NT2/D1 (cell line): ENCODE measurements at regions not wholly inside any gene's neighbourhood (a gene's known extent, or its start where the extent isn't known, plus 50 kb on each side); places are given as distances from the start of the nearest gene placed in this dataset.

Source experiments
- SUZ12 ChIP-seq: IDR thresholded peaks from 2 replicates; pipeline ENCODE4 v1.6.1; 2011; ENCODE audit not compliant: insufficient read length, insufficient read depth; ENCODE audit errors: extremely low read depth
- YY1 ChIP-seq: IDR thresholded peaks from 2 replicates; pipeline ENCODE4 v1.6.1; 2011; ENCODE audit not compliant: insufficient read length, insufficient read depth
- ZNF274 ChIP-seq: IDR thresholded peaks from 2 replicates; pipeline ENCODE4 v1.6.1; 2011; ENCODE audit warnings: mild to moderate bottlenecking, low read depth, low read length

DNA sequence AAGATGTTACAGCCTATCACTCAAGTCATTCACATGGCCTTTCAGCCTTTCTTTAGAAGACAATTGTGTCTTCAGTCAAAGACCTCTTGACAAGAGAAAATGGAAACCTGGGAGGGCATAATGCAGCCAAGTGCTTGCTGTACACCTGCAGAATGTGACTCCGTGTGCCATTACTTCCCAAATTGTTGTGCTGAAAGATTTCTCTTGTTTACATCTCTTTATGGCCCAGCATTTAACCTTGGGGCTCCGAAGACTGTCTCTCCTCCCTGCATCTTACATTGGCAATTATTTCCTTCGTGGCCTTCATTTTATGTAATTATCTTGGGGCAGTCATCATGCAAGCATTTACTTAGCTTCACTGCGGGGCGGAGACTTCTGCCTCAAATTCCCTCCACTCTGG is 287.0 kb downstream of the TCF7L2 start:
- TF ChIP-seq YY1, result no peak
- no peak for TF ChIP-seq ZNF274
- no peak for TF ChIP-seq SUZ12
